Caco-2 (cell line): ENCODE measurements at regions not wholly inside any gene's neighbourhood (a gene's known extent, or its start where the extent isn't known, plus 50 kb on each side); places are given as distances from the start of the nearest gene placed in this dataset.

Source experiments
- BruUV-seq: library from RNA; stranded (reverse); fragments of 400-500 nt; replicated peaks from 2 replicates; lab custom pipeline; 2021; lab: Mats Ljungman, UMichigan
- CTCF ChIA-PET: fragments of 300-600 bp; sonication (Branson Sonifier 250); formaldehyde crosslinking; loops from one replicate; lab custom pipeline; 2022; ENCODE audit warnings: antibody characterized with exemption; lab: Charles Lee
- POLR2A ChIA-PET: fragments of 300-600 bp; sonication (Branson Sonifier 250); formaldehyde crosslinking; loops from one replicate; lab custom pipeline; 2022; ENCODE audit warnings: antibody characterized with exemption; lab: Charles Lee
- DNase-seq, 2 experiments: peaks; one replicate each; pipeline versions ENCODE4 v3.0.0 to v3.0.0-alpha.2; 2020 to 2022
- H3K27me3 ChIP-seq: replicated peaks from 2 replicates; pipeline ENCODE4 v1.6.0; 2011; ENCODE audit warnings: low read length; ENCODE audit not compliant: control insufficient read depth, insufficient read depth
- H3K36me3 ChIP-seq: 2 replicates; pipeline ENCODE4 v1.5.1; 2011; ENCODE audit warnings: low read length; ENCODE audit not compliant: control insufficient read depth, insufficient read depth
- H3K4me1 ChIP-seq: fragments of 250-450 bp; sonication (Bioruptor Pico); 2 replicates; pipeline ENCODE4 v1.5.1; 2020; ENCODE audit warnings: mild to moderate bottlenecking
- H3K4me3 ChIP-seq: 2 replicates; pipeline ENCODE4 v1.5.1; 2011; ENCODE audit warnings: low read depth, mild to moderate bottlenecking, control low read depth, low read length
- H3K9me3 ChIP-seq: fragments of 250-450 bp; sonication (Bioruptor Pico); 2 replicates; pipeline ENCODE4 v1.5.1; 2020; ENCODE audit warnings: mild to moderate bottlenecking, moderate library complexity
- H3K27ac Mint-ChIP-seq: one replicate; pipeline ENCODE4 v1.8.0; 2022; ENCODE audit warnings: mixed read lengths; ENCODE audit not compliant: unreplicated experiment
- H3K27me3 Mint-ChIP-seq: one replicate; pipeline ENCODE4 v1.8.0; 2022; ENCODE audit warnings: mixed read lengths; ENCODE audit not compliant: insufficient read depth, unreplicated experiment
- H3K36me3 Mint-ChIP-seq: one replicate; pipeline ENCODE4 v1.8.0; 2022; ENCODE audit warnings: mild to moderate bottlenecking, mixed read lengths; ENCODE audit not compliant: insufficient read depth, unreplicated experiment
- H3K4me1 Mint-ChIP-seq: one replicate; pipeline ENCODE4 v1.8.0; 2022; ENCODE audit warnings: low read depth, mixed read lengths; ENCODE audit not compliant: unreplicated experiment
- H3K4me3 Mint-ChIP-seq: one replicate; pipeline ENCODE4 v1.8.0; 2022; ENCODE audit warnings: mild to moderate bottlenecking, moderate library complexity, mixed read lengths; ENCODE audit not compliant: unreplicated experiment
- H3K9me3 Mint-ChIP-seq: one replicate; pipeline ENCODE4 v1.8.0; 2022; ENCODE audit warnings: mixed read lengths; ENCODE audit not compliant: unreplicated experiment
- intact Hi-C: fragments of 100-400 bp; cut with micrococcal nuclease; formaldehyde crosslinking; loops from one replicate; pipeline ENCODE4 v1.10.0; 2022; ENCODE audit not compliant: unreplicated experiment
- TF ChIP-seq, protein P1 (sequence below), 2 experiments: fragments of 200-600 bp in 1 of 2; IDR thresholded peaks; 1 replicate in 1 of 2; 2 replicates in 1 of 2; pipeline versions ENCODE4 v1.5.1 to v1.8.0; 2011 to 2022; ENCODE audit warnings: antibody characterized with exemption in 1 of 2, control low read depth in 1 of 2, inconsistent platforms in 1 of 2, low read depth in 1 of 2, low read length in 1 of 2, mild to moderate bottlenecking in 1 of 2, moderate library complexity in 1 of 2; ENCODE audit not compliant: insufficient read depth in 1 of 2, severe bottlenecking in 1 of 2, unreplicated experiment in 1 of 2

DNA sequence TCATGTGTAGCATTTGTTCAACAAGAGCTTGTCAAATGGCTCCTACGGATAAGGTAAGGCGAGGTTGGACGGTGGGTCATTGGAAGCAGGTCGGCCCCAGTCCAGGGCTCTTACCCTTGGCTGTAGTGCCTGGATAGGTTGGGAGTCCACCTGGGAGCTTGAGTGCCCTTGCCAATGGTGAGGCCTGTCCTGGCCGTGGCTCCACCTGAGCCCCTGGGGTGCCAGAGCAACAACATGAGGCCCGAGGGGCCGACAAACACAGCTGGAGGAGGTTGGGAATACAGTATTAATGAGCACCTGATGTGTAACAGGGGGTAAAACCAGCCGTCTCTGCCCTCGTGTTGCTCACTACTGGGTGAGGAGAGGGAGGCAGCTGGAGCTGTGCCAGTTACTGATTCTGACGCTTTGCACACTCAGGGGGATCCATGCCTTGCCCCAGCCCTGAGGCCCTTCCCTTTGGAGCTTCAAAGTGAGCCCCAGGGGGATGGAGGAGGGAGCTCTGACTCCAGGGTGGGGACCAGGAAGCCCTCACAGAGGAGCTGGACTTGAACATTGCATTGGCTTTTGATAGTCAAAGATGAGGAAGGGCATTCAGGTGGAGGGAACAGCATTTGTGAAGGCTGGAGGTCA is 87.2 kb downstream of the RHOB start:
- Mint-ChIP-seq H3K27ac (no peak overlapping the region), H3K27me3 (no peaks in the 10 kb centered on the region), H3K4me1 (peaks cover 30% of the 10 kb centered on the region), H3K9me3 (no peaks in the 10 kb centered on the region), H3K4me3 (no peak overlapping the region), H3K36me3 (no peaks in the 10 kb centered on the region)
- H3K9me3 ChIP-seq = no peaks in the 10 kb centered on the region
- DNase-seq = no peak
- H3K4me1 ChIP-seq = peaks cover 26% of the 10 kb centered on the region
- ChIA-PET POLR2A (no interaction called here), CTCF (interaction anchor here (0.5 kb wide), 1 partner anchor 32 kb away, joined by 3 read pairs; no protein-coding TSS in a partner anchor)
- no peak overlapping the region for H3K4me3 ChIP-seq
- no peaks in the 10 kb centered on the region for H3K27me3 ChIP-seq
- intact Hi-C loops = no loop called here
- BruUV-seq = no TSS peak
- no peaks in the 10 kb centered on the region; the same call in 1 of the 2 replicates for H3K36me3 ChIP-seq
- TF ChIP-seq, protein P1, sequence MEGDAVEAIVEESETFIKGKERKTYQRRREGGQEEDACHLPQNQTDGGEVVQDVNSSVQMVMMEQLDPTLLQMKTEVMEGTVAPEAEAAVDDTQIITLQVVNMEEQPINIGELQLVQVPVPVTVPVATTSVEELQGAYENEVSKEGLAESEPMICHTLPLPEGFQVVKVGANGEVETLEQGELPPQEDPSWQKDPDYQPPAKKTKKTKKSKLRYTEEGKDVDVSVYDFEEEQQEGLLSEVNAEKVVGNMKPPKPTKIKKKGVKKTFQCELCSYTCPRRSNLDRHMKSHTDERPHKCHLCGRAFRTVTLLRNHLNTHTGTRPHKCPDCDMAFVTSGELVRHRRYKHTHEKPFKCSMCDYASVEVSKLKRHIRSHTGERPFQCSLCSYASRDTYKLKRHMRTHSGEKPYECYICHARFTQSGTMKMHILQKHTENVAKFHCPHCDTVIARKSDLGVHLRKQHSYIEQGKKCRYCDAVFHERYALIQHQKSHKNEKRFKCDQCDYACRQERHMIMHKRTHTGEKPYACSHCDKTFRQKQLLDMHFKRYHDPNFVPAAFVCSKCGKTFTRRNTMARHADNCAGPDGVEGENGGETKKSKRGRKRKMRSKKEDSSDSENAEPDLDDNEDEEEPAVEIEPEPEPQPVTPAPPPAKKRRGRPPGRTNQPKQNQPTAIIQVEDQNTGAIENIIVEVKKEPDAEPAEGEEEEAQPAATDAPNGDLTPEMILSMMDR (IDR thresholded peaks at IDR 0.05; ENCODE audit: insufficient read depth in 1 of 2, low read depth in 1 of 2, low read length in 1 of 2, severe bottlenecking in 1 of 2, unreplicated experiment in 1 of 2) = no peak

DNA sequence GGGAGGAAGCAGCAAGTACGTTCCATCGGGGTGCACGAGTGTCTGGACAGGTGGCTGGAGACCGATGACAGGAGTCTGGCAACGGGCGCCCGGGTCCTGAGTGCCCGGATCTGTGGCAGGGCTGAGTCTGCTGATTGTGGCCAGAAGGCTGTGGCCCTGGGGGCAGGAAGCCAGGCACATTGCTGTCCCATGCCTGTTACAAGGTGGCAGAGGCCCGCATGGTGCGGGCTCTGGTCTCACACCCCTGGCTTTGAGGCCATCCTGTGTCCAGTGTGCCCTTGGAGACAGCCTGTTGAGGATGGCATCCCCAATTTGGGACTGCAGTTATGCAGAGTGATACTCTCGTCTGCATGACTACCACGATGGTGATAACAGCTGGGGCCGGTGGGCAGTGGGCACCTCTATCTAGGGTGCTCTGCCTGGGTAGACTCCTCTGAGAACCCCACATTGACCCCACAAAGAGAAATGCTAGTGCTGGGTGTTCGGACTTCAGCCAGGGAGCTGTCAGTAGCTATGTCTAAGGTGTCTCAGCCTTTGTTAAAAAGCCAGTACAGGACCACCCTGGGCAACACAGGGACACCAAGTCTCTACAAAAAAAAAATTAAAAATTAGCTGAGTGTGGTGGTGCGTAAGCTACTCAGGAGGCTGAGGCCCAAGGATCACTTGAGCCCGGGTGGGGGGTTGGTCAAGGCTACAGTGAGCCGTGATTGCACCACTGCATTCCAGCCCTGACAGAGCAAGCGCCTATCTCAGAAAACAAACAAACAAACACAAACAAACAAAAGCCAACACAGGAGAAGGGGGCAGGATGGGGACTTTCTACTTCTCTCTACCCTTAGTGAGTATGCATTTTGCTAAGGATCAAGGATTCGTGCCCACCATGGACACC is 88.3 kb downstream of the RHOB start:
- ChIA-PET POLR2A (no interaction called here), CTCF (no interaction called here)
- no peak overlapping the region for H3K4me3 Mint-ChIP-seq
- no peak for DNase-seq
- Histone ChIP-seq H3K4me1 (peaks cover 26% of the 10 kb centered on the region), H3K36me3 (no peaks in the 10 kb centered on the region; the same call in 1 of the 2 replicates), H3K27me3 (no peaks in the 10 kb centered on the region), H3K4me3 (no peak overlapping the region), H3K9me3 (no peaks in the 10 kb centered on the region)
- H3K9me3 Mint-ChIP-seq = no peaks in the 10 kb centered on the region
- BruUV-seq = no TSS peak
- no peak overlapping the region for H3K27ac Mint-ChIP-seq
- intact Hi-C loops = no loop called here
- H3K36me3 Mint-ChIP-seq = no peaks in the 10 kb centered on the region
- peaks cover 30% of the 10 kb centered on the region for H3K4me1 Mint-ChIP-seq
- TF ChIP-seq, protein P1 (IDR thresholded peaks at IDR 0.05; ENCODE audit: insufficient read depth in 1 of 2, low read depth in 1 of 2, low read length in 1 of 2, severe bottlenecking in 1 of 2, unreplicated experiment in 1 of 2) = no peak
- no peaks in the 10 kb centered on the region for H3K27me3 Mint-ChIP-seq

DNA sequence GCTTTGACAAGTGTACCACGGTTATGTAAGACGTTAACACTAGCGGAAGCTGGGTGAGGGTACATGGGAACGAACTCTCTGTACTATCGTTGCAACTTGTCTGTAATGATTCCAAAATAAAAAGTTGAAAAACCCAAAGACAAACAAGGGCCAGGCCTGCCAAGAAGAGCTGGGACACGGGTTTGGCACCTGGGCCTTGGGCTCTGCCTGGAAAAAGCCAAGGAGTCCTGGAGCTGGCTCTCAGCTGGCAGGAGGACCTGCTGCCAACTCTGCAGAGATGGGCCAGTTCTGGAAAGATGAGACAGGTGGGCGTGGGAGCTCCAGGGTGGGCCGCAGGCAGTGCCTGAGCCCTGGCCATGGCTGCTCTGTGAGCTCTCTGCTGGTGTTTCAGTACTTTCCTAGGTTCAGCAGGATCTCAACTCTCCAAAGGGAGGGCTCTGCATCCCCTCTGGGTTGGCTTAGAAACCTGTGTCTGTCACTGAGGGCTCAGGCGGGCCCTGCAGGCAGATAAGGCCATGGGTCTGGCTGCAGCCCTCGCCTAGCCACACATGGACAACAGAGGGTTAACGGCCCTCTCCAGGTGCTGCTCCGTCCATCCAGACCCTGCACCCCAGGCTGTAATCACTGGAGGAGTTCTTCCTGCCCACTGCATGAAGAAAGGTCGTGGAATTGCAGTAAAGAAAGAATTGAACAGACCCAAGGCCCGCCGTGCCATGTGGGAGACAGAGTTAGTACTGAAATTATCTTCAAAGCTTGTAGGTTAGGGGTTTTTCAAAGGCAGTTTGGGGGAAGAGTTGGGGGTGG is 89.9 kb downstream of the RHOB start:
- no peak overlapping the region for H3K4me3 ChIP-seq
- intact Hi-C loops = no loop called here
- Mint-ChIP-seq H3K9me3 (no peaks in the 10 kb centered on the region), H3K27me3 (no peaks in the 10 kb centered on the region), H3K36me3 (no peaks in the 10 kb centered on the region), H3K4me3 (no peak overlapping the region), H3K27ac (no peak overlapping the region), H3K4me1 (peaks cover 30% of the 10 kb centered on the region)
- POLR2A ChIA-PET = interaction anchor here (0.9 kb wide), 1 partner anchor 90 kb away, joined by 3 read pairs; the partner anchor contains the start of gene RHOB
- TF ChIP-seq, protein P1 (IDR thresholded peaks at IDR 0.05; ENCODE audit: insufficient read depth in 1 of 2, low read depth in 1 of 2, low read length in 1 of 2, severe bottlenecking in 1 of 2, unreplicated experiment in 1 of 2) = no peak
- peaks cover 26% of the 10 kb centered on the region for H3K4me1 ChIP-seq
- BruUV-seq = no TSS peak
- no peaks in the 10 kb centered on the region; the same call in 1 of the 2 replicates for H3K36me3 ChIP-seq
- no peaks in the 10 kb centered on the region for H3K9me3 ChIP-seq
- no peak for DNase-seq
- CTCF ChIA-PET = no interaction called here
- no peaks in the 10 kb centered on the region for H3K27me3 ChIP-seq
